H1 (cell line): ENCODE measurements at regions not wholly inside any gene's neighbourhood (a gene's known extent, or its start where the extent isn't known, plus 50 kb on each side); places are given as distances from the start of the nearest gene placed in this dataset.

Experiments used
- CREB1 ChIP-seq: IDR thresholded peaks from 2 replicates; pipeline ENCODE4 v1.6.1; 2012; ENCODE audit warnings: inconsistent platforms
- GTF2F1 ChIP-seq: IDR thresholded peaks from 2 replicates; pipeline ENCODE4 v1.6.1; 2012; ENCODE audit warnings: low read depth, low read length, improper control_type of control experiment, borderline replicate concordance
- KDM5A ChIP-seq: fragments of 200-600 bp; IDR thresholded peaks from 2 replicates; pipeline ENCODE4 v1.7.1; 2012; ENCODE audit warnings: mild to moderate bottlenecking, low read length, inconsistent platforms, mixed read lengths
- RBBP5 ChIP-seq: IDR thresholded peaks from 2 replicates; pipeline ENCODE4 v1.7.1; 2012; ENCODE audit warnings: low read depth, mild to moderate bottlenecking, inconsistent platforms, low read length, moderate library complexity, borderline replicate concordance
- SIX5 ChIP-seq: IDR thresholded peaks from 2 replicates; pipeline ENCODE4 v1.6.1; 2011; ENCODE audit warnings: mild to moderate bottlenecking, low read depth, low read length

DNA sequence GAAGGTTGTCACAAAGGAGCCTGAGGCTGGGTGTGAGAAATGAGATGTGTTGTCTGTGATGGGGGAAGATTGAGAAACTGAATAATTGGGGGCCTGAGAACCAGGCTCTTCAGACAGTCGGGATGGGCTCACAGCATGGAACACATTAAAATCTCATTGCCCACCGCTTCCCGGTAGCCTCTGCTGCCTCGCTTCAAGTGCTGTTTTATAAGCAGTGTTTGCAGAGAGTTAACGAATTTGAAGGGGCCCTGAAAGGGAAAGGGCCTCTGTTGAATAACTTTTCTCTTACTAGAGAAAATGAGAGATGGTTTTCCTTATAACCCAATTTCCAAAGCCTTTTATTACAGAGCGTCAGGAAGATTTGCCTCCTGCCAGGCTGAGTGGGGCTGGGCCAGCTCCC, 258.8 kb upstream of the ASIC2 start (continued):
- TF ChIP-seq SIX5 (no peak), CREB1 (no peak), GTF2F1 (no peak), RBBP5 (no peak), KDM5A (no peak)
- TF ChIP-seq, all 59 proteins: peak for 0
